HUES48 (cell line): ENCODE measurements at regions not wholly inside any gene's neighbourhood (a gene's known extent, or its start where the extent isn't known, plus 50 kb on each side); places are given as distances from the start of the nearest gene placed in this dataset.

Experiments used
- H3K27ac ChIP-seq: one replicate; pipeline ENCODE4 v1.7.0; 2013; ENCODE audit warnings: low read depth, low read length, inconsistent platforms
- H3K27me3 ChIP-seq: 2 replicates; pipeline ENCODE4 v1.6.1; 2013; ENCODE audit warnings: mild to moderate bottlenecking, low read length; ENCODE audit not compliant: control insufficient read depth, insufficient read depth
- H3K36me3 ChIP-seq: 2 replicates; pipeline ENCODE4 v1.6.1; 2013; ENCODE audit warnings: low read length; ENCODE audit not compliant: control insufficient read depth, insufficient read depth
- H3K4me1 ChIP-seq: 2 replicates; pipeline ENCODE4 v1.6.1; 2013; ENCODE audit warnings: mild to moderate bottlenecking, low read length; ENCODE audit not compliant: control insufficient read depth, insufficient read depth
- H3K4me3 ChIP-seq: 2 replicates; pipeline ENCODE4 v1.5.1; 2013; ENCODE audit warnings: mild to moderate bottlenecking, low read depth, low read length
- H3K9ac ChIP-seq: 2 replicates; pipeline ENCODE4 v1.6.1; 2013; ENCODE audit warnings: mild to moderate bottlenecking, low read depth, low read length, moderate library complexity
- H3K9me3 ChIP-seq: 2 replicates; pipeline ENCODE4 v1.6.1; 2013; ENCODE audit warnings: low read length; ENCODE audit not compliant: control insufficient read depth, insufficient read depth

DNA sequence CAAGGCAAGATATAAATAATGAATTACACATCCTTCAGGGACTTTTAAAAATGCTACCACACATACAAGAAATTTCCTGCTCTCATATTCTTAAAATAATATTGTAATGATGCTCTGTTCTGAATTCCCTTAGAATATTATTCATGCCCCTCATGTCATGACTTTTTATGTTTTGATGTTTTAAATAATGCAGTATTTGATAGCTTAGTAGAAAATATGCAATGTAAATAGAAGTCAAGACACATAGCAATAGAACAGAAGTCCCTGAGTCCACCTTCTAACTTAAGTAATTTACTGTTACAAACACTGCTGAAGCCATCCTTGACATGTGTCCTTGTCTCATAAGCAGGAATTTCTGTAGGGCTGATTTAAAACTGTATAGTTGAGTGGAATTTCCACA is 1071.2 kb upstream of the LCORL start:
- Histone ChIP-seq H3K9me3 (no peaks in the 10 kb centered on the region), H3K36me3 (no peaks in the 10 kb centered on the region), H3K4me1 (peaks cover 15% of the 10 kb centered on the region), H3K4me3 (no peak overlapping the region), H3K27me3 (no peaks in the 10 kb centered on the region), H3K9ac (no peak overlapping the region), H3K27ac (no peak overlapping the region)

DNA sequence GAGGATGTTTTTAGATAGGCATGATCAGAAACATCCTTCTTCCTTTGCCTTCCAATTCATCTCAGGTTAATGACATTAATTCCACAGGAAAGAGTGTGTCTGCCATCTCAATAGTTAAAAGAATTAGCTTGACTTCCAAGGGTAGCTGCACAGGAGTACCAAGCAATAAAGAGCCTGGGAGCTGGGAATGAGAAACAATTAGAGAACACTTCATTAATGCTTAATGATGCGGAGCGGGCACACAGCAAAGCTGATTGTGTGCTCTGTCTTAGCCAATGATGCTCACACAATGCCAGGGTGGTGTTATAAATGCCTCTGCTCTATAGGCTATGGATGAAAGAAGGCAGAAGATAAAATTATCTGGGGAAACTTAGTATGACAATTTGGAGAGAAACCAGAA is 1052.5 kb upstream of the LCORL start:
- no peak overlapping the region for H3K27ac ChIP-seq
- no peaks in the 10 kb centered on the region for H3K36me3 ChIP-seq

DNA sequence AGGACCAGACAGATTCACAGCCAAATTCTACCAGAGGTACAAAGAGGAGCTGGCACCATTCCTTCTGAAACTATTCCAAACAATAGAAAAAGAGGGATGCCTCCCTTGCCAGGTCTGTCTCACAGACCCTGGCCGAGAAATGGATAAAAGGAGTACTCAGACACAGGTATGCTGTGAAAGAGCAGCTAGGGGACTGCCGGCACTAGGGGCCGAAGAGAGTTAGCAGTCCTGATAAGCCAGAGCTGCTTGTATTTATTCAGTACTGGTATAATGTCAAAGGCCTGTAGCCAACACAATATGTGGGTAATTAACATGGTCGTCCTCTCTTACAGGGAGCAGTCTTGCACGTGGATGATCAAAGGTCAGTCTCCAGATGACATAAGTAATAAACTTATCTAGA is 1042.1 kb upstream of the LCORL start:
- Histone ChIP-seq H3K27me3 (no peaks in the 10 kb centered on the region), H3K36me3 (no peaks in the 10 kb centered on the region), H3K4me3 (no peak overlapping the region), H3K27ac (no peak overlapping the region), H3K9ac (no peak overlapping the region), H3K9me3 (peaks cover 17% of the 10 kb centered on the region), H3K4me1 (no peaks in the 10 kb centered on the region)

More for the DNA sequence above, 1052.5 kb upstream of the LCORL start:
- no peaks in the 10 kb centered on the region for H3K27me3 ChIP-seq
- no peak overlapping the region for H3K4me3 ChIP-seq
- H3K9me3 ChIP-seq = no peaks in the 10 kb centered on the region
- H3K9ac ChIP-seq = no peak overlapping the region
- no peaks in the 10 kb centered on the region for H3K4me1 ChIP-seq

DNA sequence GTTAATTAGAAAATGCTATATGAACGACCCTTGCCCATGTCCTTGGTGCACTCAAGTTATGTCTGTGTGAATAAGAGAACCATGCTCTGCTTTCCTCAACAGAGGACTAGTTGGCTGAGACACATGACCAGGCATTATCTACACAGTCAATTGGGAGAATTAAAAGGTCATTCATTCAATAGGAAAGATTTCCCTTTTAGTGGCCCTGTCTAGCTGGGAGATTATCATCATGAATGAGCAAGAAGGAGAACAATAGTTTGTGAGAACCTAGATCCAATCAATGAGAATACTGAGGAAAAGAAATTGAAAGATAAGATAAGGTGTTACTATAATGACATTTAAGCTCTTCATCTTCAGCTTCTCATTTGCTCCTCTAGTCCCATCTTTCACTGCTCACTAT is 1033.4 kb upstream of the LCORL start:
- H3K4me3 ChIP-seq = no peak overlapping the region
- no peaks in the 10 kb centered on the region; the same call in 1 of the 2 replicates for H3K9me3 ChIP-seq
- no peaks in the 10 kb centered on the region for H3K27me3 ChIP-seq
- no peak overlapping the region for H3K27ac ChIP-seq
- no peaks in the 10 kb centered on the region for H3K36me3 ChIP-seq
- no peak overlapping the region for H3K9ac ChIP-seq
- H3K4me1 ChIP-seq = 0 out of 2 replicates have a peak, but pooled peaks cover 13% of the 10 kb centered on the region

- Histone ChIP-seq H3K27me3 (no peaks in the 10 kb centered on the region), H3K4me3 (no peak overlapping the region), H3K4me1 (0 out of 2 replicates have a peak, but pooled peaks cover 13% of the 10 kb centered on the region), H3K9me3 (no peaks in the 10 kb centered on the region), H3K36me3 (no peaks in the 10 kb centered on the region), H3K27ac (peak overlapping the region; percentile 9), H3K9ac (no peak overlapping the region)
These were observed 1030.3 kb upstream of the LCORL start for GRCh38 chr4:19051831-19052230.

GRCh38 chr4:19047279-19047880 is 1025.8 kb upstream of the LCORL start:
- Histone ChIP-seq H3K27me3 (no peaks in the 10 kb centered on the region), H3K9ac (no peak overlapping the region), H3K4me1 (0 out of 2 replicates have a peak, but pooled peaks cover 6% of the 10 kb centered on the region), H3K9me3 (no peaks in the 10 kb centered on the region), H3K36me3 (no peaks in the 10 kb centered on the region), H3K4me3 (no peak overlapping the region), H3K27ac (no peak overlapping the region)

DNA sequence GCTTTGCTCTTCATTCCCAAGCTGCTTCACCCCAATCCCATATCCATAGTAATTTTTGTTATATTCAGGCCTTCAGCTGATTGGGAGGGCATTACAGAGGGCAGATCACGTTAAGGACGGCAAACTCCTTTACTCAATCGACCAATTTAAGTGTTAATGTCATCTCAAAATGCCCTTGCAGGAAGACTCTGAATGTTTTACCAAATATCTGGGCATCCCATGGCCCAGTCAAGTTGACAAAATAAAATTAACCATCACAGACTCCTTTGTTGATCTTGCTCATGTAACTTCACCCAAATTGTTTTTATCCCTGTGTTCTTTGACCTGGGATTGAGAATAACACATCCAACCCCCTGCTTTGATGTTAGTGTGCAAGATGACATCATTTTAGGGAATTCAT is 1018.3 kb upstream of the LCORL start:
- Histone ChIP-seq H3K4me3 (no peak overlapping the region), H3K4me1 (0 out of 2 replicates have a peak, but pooled peaks cover 5% of the 10 kb centered on the region), H3K27me3 (no peaks in the 10 kb centered on the region), H3K36me3 (no peaks in the 10 kb centered on the region), H3K27ac (no peak overlapping the region), H3K9me3 (no peaks in the 10 kb centered on the region; the same call in 1 of the 2 replicates), H3K9ac (no peak overlapping the region)

DNA sequence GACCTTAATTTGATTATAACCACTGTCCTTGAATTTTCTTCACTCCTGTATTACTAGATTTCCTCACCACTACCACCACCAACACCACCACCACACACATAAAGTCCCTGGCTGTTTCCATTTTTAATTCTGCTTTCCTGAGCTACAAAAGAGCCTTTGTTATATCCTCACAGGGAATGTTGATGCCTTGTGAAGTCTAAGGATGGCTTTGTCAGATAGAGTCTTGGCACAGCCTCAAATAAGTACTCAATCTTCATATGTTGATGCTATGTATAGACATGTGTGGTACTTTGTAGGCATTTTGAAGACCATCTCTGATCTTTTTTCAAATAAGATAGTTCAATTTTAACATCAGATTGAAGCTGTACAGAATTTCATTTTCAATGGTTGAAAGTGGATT is 1016.7 kb upstream of the LCORL start:
- Histone ChIP-seq H3K27ac (no peak overlapping the region), H3K36me3 (no peaks in the 10 kb centered on the region), H3K4me3 (no peak overlapping the region), H3K4me1 (0 out of 2 replicates have a peak, but pooled peaks cover 10% of the 10 kb centered on the region), H3K27me3 (no peaks in the 10 kb centered on the region), H3K9me3 (no peaks in the 10 kb centered on the region; the same call in 1 of the 2 replicates), H3K9ac (no peak overlapping the region)

- no peaks in the 10 kb centered on the region; the same call in 1 of the 2 replicates for H3K9me3 ChIP-seq
- H3K4me3 ChIP-seq = no peak overlapping the region
- H3K36me3 ChIP-seq = no peaks in the 10 kb centered on the region
- H3K4me1 ChIP-seq = peaks cover 15% of the 10 kb centered on the region; the same call in 1 of the 2 replicates
- no peak overlapping the region for H3K27ac ChIP-seq
- no peaks in the 10 kb centered on the region for H3K27me3 ChIP-seq
- H3K9ac ChIP-seq = no peak overlapping the region
These were observed 1012.5 kb upstream of the LCORL start for GRCh38 chr4:19033816-19034733.

DNA sequence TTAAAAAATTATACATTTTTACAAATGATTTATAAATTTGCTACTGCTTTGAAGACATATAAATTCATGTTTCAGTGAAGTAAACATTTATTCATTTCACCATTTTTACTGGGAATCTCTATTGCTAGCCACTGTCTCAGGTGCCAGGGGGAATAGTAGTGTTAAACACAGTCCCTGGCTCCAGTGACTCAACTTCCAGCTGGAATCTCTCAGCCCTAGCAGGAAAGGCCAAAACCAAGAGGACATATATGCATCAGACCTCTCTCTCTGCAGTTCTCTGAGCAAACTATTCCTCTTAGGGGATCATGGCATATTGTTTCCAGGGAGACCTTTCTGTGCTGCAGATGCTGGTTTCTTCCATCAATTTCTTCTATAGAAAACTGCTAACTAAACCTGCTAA is 1009.0 kb upstream of the LCORL start:
- Histone ChIP-seq H3K27ac (no peak overlapping the region), H3K9me3 (no peaks in the 10 kb centered on the region), H3K27me3 (no peaks in the 10 kb centered on the region), H3K4me3 (no peak overlapping the region), H3K9ac (no peak overlapping the region), H3K36me3 (no peaks in the 10 kb centered on the region), H3K4me1 (peaks cover 10% of the 10 kb centered on the region; the same call in 1 of the 2 replicates)

- H3K4me1 ChIP-seq = peaks cover 10% of the 10 kb centered on the region; the same call in 1 of the 2 replicates
- H3K9ac ChIP-seq = no peak overlapping the region
- no peak overlapping the region for H3K4me3 ChIP-seq
- H3K27ac ChIP-seq = no peak overlapping the region
- H3K27me3 ChIP-seq = no peaks in the 10 kb centered on the region
- H3K36me3 ChIP-seq = no peaks in the 10 kb centered on the region
- H3K9me3 ChIP-seq = no peaks in the 10 kb centered on the region
These were observed 1008.5 kb upstream of the LCORL start for GRCh38 chr4:19030048-19030447.
